H1 (cell line): ENCODE measurements at regions not wholly inside any gene's neighbourhood (a gene's known extent, or its start where the extent isn't known, plus 50 kb on each side); places are given as distances from the start of the nearest gene placed in this dataset.

Experiments
- BACH1 ChIP-seq: IDR thresholded peaks from 2 replicates; pipeline ENCODE4 v1.6.1; 2012; ENCODE audit warnings: low read length, improper control_type of control experiment
- FOSL1 ChIP-seq: IDR thresholded peaks from 2 replicates; pipeline ENCODE4 v1.6.1; 2011; ENCODE audit warnings: mild to moderate bottlenecking, low read depth, low read length, moderate library complexity; ENCODE audit not compliant: insufficient read depth
- KDM4A ChIP-seq: IDR thresholded peaks from one replicate; pipeline ENCODE4 v1.7.1; 2012; ENCODE audit warnings: low read depth, mild to moderate bottlenecking, moderate library complexity, low read length, inconsistent platforms; ENCODE audit not compliant: severe bottlenecking

GRCh38 chr7:155985518-155986250 is 173.4 kb upstream of the SHH start (continued):
- TF ChIP-seq BACH1: no peak
- no peak for TF ChIP-seq FOSL1
- TF ChIP-seq KDM4A: no peak
